Non-pigmented ciliary epithelial cell (primary cell): ENCODE measurements at regions not wholly inside any gene's neighbourhood (a gene's known extent, or its start where the extent isn't known, plus 50 kb on each side); places are given as distances from the start of the nearest gene placed in this dataset.
"Not testable (repeated sequence)": the region's sequence is repeated elsewhere in the genome, so short reads cannot be mapped to it uniquely, and the experiment has no call there.

Experiments used
- DNase-seq: peaks from one replicate; pipeline ENCODE4 v3.0.0-alpha.2; 2010; ENCODE audit warnings: low read depth

- DNase-seq: not testable (repeated sequence)
Observed at GRCh38 chr6:74488726-74489125, 717.1 kb downstream of the COL12A1 start.

- DNase-seq: no peak
Observed at GRCh38 chr6:74482180-74482579, 723.7 kb downstream of the COL12A1 start.

- DNase-seq: peak; percentile 5
Observed at GRCh38 chr6:74480561-74480960, 725.3 kb downstream of the COL12A1 start.

GRCh38 chr6:74479960-74480359, 725.9 kb downstream of the COL12A1 start:
- no peak for DNase-seq

GRCh38 chr6:74479420-74479819, 726.4 kb downstream of the COL12A1 start:
- DNase-seq: no peak

GRCh38 chr6:74474046-74474445, 731.8 kb downstream of the COL12A1 start:
- DNase-seq: not testable (repeated sequence)

GRCh38 chr6:74468552-74468951, 737.3 kb downstream of the COL12A1 start:
- not testable (repeated sequence) for DNase-seq

- DNase-seq: no peak
Observed at GRCh38 chr6:74467533-74468215, 738.2 kb downstream of the COL12A1 start.

GRCh38 chr6:74466572-74466971, 739.3 kb downstream of the COL12A1 start:
- no peak for DNase-seq

GRCh38 chr6:74459260-74459659, 746.6 kb downstream of the COL12A1 start:
- no peak for DNase-seq

GRCh38 chr6:74458536-74458935, 747.3 kb downstream of the COL12A1 start:
- DNase-seq: no peak

GRCh38 chr6:74455786-74456185, 750.1 kb downstream of the COL12A1 start:
- DNase-seq: no peak

- DNase-seq: no peak
Observed at GRCh38 chr6:74451953-74452352, 753.9 kb downstream of the COL12A1 start.

- DNase-seq: no peak
Observed at GRCh38 chr6:74448850-74449249, 752.8 kb downstream of the CD109 start.

GRCh38 chr6:74447013-74447412, 751.0 kb downstream of the CD109 start:
- DNase-seq: peak; percentile 36

- DNase-seq: no peak
Observed at GRCh38 chr6:74439123-74439811, 743.3 kb downstream of the CD109 start.

GRCh38 chr6:74438395-74438794, 742.4 kb downstream of the CD109 start:
- DNase-seq: not testable (repeated sequence)

- no peak for DNase-seq
Observed at GRCh38 chr6:74434171-74434570, 738.2 kb downstream of the CD109 start.

- DNase-seq: peak; percentile 14
Observed at GRCh38 chr6:74431873-74432580, 736.0 kb downstream of the CD109 start.

- no peak for DNase-seq
Observed at GRCh38 chr6:74420221-74420620, 724.2 kb downstream of the CD109 start.

GRCh38 chr6:74415056-74415455, 719.1 kb downstream of the CD109 start:
- no peak for DNase-seq

- DNase-seq: no peak
Observed at GRCh38 chr6:74410630-74411029, 714.6 kb downstream of the CD109 start.

GRCh38 chr6:74409447-74409846, 713.4 kb downstream of the CD109 start:
- peak; percentile 63 for DNase-seq
